A549 (cell line): ENCODE measurements at regions not wholly inside any gene's neighbourhood (a gene's known extent, or its start where the extent isn't known, plus 50 kb on each side); places are given as distances from the start of the nearest gene placed in this dataset.
"Not testable (repeated sequence)": the region's sequence is repeated elsewhere in the genome, so short reads cannot be mapped to it uniquely, and the experiment has no call there.

Experiments used
- ATAC-seq, 2 experiments: fragments of 200-7000 bp in 1 of 2; fragments of >200 bp in 1 of 2; cut with Nextera tagmentation in 1 of 2; cut with Tn5 transposase in 1 of 2; 3 replicates each; pipeline versions ENCODE4 v1.8.0 to v1.9.1; 2018 to 2020; ENCODE audit warnings: mild to moderate bottlenecking in 1 of 2, moderate library complexity in 1 of 2
- CTCF ChIA-PET: fragments of 300-600 bp; sonication (Branson Sonifier 250); formaldehyde crosslinking; extraction: SDS; loops from one replicate; lab custom pipeline; 2021; ENCODE audit warnings: antibody characterized with exemption, inconsistent platforms; lab: Yijun Ruan, JAX
- POLR2A ChIA-PET: fragments of 350-600 bp; formaldehyde crosslinking; extraction: SDS; loops from one replicate; lab custom pipeline; 2021; ENCODE audit warnings: antibody characterized with exemption, inconsistent platforms; lab: Yijun Ruan, JAX
- DNase-seq, 2 experiments: peaks; one replicate each; pipeline versions ENCODE4 v3.0.0 to v3.0.0-alpha.2; 2011 to 2016; ENCODE audit warnings: low read depth in 1 of 2, low spot score in 1 of 2
- FAIRE-seq: peaks from 2 replicates; lab custom pipeline; 2011; peaks lifted over from hg19 to GRCh38; lab: Jason Lieb, UNC
- H3K27ac ChIP-seq, 2 experiments: fragments of >200 bp; sonication (Bioruptor Twin); formaldehyde crosslinking; 3 replicates each; pipeline ENCODE4 v1.5.1; 2016 to 2017
- H3K4me1 ChIP-seq: fragments of >200 bp; sonication (Bioruptor Twin); formaldehyde crosslinking; 3 replicates; pipeline ENCODE4 v1.6.1; 2016
- H3K4me2 ChIP-seq: fragments of >200 bp; sonication (Bioruptor Twin); formaldehyde crosslinking; 3 replicates; pipeline ENCODE4 v1.6.1; 2016
- H3K4me3 ChIP-seq: fragments of >200 bp; sonication (Bioruptor Twin); formaldehyde crosslinking; 3 replicates; pipeline ENCODE4 v1.5.1; 2016
- H3K9me3 ChIP-seq: fragments of >200 bp; sonication (Bioruptor Twin); formaldehyde crosslinking; 3 replicates; pipeline ENCODE4 v1.6.1; 2016
- ATOH8 ChIP-seq: fragments of 250-450 bp; sonication (Bioruptor Pico); IDR thresholded peaks from 2 replicates; pipeline ENCODE4 v1.5.0; 2020; ENCODE audit warnings: low read depth, mild to moderate bottlenecking, moderate library complexity
- BCL3 ChIP-seq: fragments of >200 bp; sonication (Bioruptor Twin); formaldehyde crosslinking; IDR thresholded peaks from 3 replicates; pipeline ENCODE4 v1.6.1; 2016
- CBX2 ChIP-seq: fragments of 200-600 bp; sonication (generic); IDR thresholded peaks from 2 replicates; pipeline ENCODE4 v1.6.1; 2016; ENCODE audit warnings: low read depth, mild to moderate bottlenecking, borderline replicate concordance
- CHD2 ChIP-seq: fragments of 150-350 bp; IDR thresholded peaks from 2 replicates; pipeline ENCODE4 v1.6.1; 2014; ENCODE audit warnings: low read length; ENCODE audit not compliant: partially characterized antibody
- CHD4 ChIP-seq: fragments of 200-600 bp; sonication (generic); IDR thresholded peaks from 2 replicates; pipeline ENCODE4 v1.6.1; 2016; ENCODE audit warnings: antibody characterized with exemption, mild to moderate bottlenecking, borderline replicate concordance
- E2F6 ChIP-seq: IDR thresholded peaks from 2 replicates; pipeline ENCODE4 v1.6.1; 2012; ENCODE audit warnings: low read depth, borderline replicate concordance
- FOXS1 ChIP-seq: fragments of 250-450 bp; sonication (Bioruptor Pico); IDR thresholded peaks from 2 replicates; pipeline ENCODE4 v1.5.0; 2020; ENCODE audit warnings: mild to moderate bottlenecking, moderate library complexity
- HES2 ChIP-seq: fragments of >200 bp; sonication (Bioruptor Twin); formaldehyde crosslinking; IDR thresholded peaks from 2 replicates; pipeline ENCODE4 v1.6.1; 2016
- HEYL ChIP-seq: fragments of 250-450 bp; sonication (Bioruptor Pico); IDR thresholded peaks from 2 replicates; pipeline ENCODE4 v1.8.0; 2021; ENCODE audit warnings: mild to moderate bottlenecking, moderate library complexity
- HOXB5 ChIP-seq: fragments of 250-450 bp; sonication (Bioruptor Pico); IDR thresholded peaks from 2 replicates; pipeline ENCODE4 v1.5.0; 2020; ENCODE audit warnings: mild to moderate bottlenecking, moderate library complexity
- JUNB ChIP-seq: fragments of >200 bp; sonication (Bioruptor Twin); formaldehyde crosslinking; IDR thresholded peaks from 2 replicates; pipeline ENCODE4 v1.6.1; 2016
- MAFK ChIP-seq: fragments of 450-650 bp; IDR thresholded peaks from 2 replicates; pipeline ENCODE4 v1.6.1; 2014; ENCODE audit not compliant: partially characterized antibody
- MAZ ChIP-seq: fragments of 150-350 bp; IDR thresholded peaks from 2 replicates; pipeline ENCODE4 v1.6.1; 2014; ENCODE audit warnings: antibody characterized with exemption, low read depth, low read length, borderline replicate concordance
- PBX3 ChIP-seq: IDR thresholded peaks from 2 replicates; pipeline ENCODE4 v1.6.1; 2012
- POLR2A ChIP-seq: IDR thresholded peaks from 2 replicates; pipeline ENCODE4 v1.6.1; 2012; ENCODE audit warnings: mild to moderate bottlenecking, low read length
- RAD21 ChIP-seq, 2 experiments: fragments of >200 bp in 1 of 2; sonication (Bioruptor Twin) in 1 of 2; formaldehyde crosslinking in 1 of 2; IDR thresholded peaks in 1 of 2; conservative IDR thresholded peaks in 1 of 2; 2 replicates in 1 of 2; 3 replicates in 1 of 2; pipeline ENCODE4 v1.6.1; 2012 to 2018; ENCODE audit warnings: inconsistent platforms in 1 of 2
- RARB ChIP-seq: fragments of 250-450 bp; sonication (Bioruptor Pico); IDR thresholded peaks from 2 replicates; pipeline ENCODE4 v1.8.0; 2021; ENCODE audit warnings: mild to moderate bottlenecking, moderate library complexity
- REST ChIP-seq: fragments of 200-600 bp; sonication (generic); IDR thresholded peaks from 2 replicates; pipeline ENCODE4 v1.6.1; 2016; ENCODE audit warnings: antibody characterized with exemption, mild to moderate bottlenecking, moderate library complexity
- RNF2 ChIP-seq: fragments of 200-600 bp; sonication (generic); IDR thresholded peaks from 2 replicates; pipeline ENCODE4 v1.6.1; 2016; ENCODE audit warnings: low read depth, mild to moderate bottlenecking, antibody characterized with exemption, moderate library complexity, borderline replicate concordance
- SMC3 ChIP-seq: fragments of >200 bp; sonication (Bioruptor Twin); formaldehyde crosslinking; IDR thresholded peaks from 3 replicates; pipeline ENCODE4 v1.6.1; 2018; ENCODE audit warnings: inconsistent platforms
- SREBF2 ChIP-seq: fragments of 450-650 bp; IDR thresholded peaks from 2 replicates; pipeline ENCODE4 v1.6.1; 2014; ENCODE audit warnings: mild to moderate bottlenecking, moderate library complexity
- ZC3H11A ChIP-seq: fragments of 450-650 bp; IDR thresholded peaks from 2 replicates; pipeline ENCODE4 v1.6.1; 2014; ENCODE audit warnings: antibody characterized with exemption, mild to moderate bottlenecking
- ZFP36 ChIP-seq: fragments of 450-650 bp; IDR thresholded peaks from 2 replicates; pipeline ENCODE4 v1.6.1; 2014; ENCODE audit warnings: borderline replicate concordance; ENCODE audit not compliant: partially characterized antibody
- WGBS: methylation state at CpG from one replicate; pipeline ENCODE4 v1.1.6; 2017; ENCODE audit errors: missing lambda C conversion rate; 5-methylcytosine and 5-hydroxymethylcytosine counted together

- Histone ChIP-seq H3K9me3 (no peaks in the 10 kb centered on the region), H3K27ac (no peak overlapping the region), H3K4me3 (no peak overlapping the region), H3K4me1 (no peaks in the 10 kb centered on the region), H3K4me2 (no peak overlapping the region)
- TF ChIP-seq CBX2 (no peak), FOXS1 (no peak), RNF2 (no peak), ATOH8 (no peak), PBX3 (no peak)
- ChIA-PET CTCF (interaction anchor here (0.7 kb wide), 1 partner anchor 9 kb away, joined by 3 read pairs; no protein-coding TSS in a partner anchor), POLR2A (no interaction called here)
- DNase-seq (no peak), FAIRE-seq (no peak), ATAC-seq (peak; percentile 47 to 61; a peak in 5 of 6 replicates)
- whole genome bisulfite sequencing = 60% methylated on average over 7 of the region's 9 CpGs
These were observed 97.6 kb upstream of the HS6ST1 start for GRCh38 chr2:128416109-128416785.

GRCh38 chr2:128416806-128417205, 98.1 kb upstream of the HS6ST1 start:
- FAIRE-seq (no peak), ATAC-seq (no peak; a peak in 1 of 6 replicates), DNase-seq (no peak)
- Histone ChIP-seq H3K4me3 (no peak overlapping the region), H3K27ac (no peak overlapping the region), H3K9me3 (no peaks in the 10 kb centered on the region), H3K4me2 (no peak overlapping the region), H3K4me1 (no peaks in the 10 kb centered on the region)
- 61% methylated on average over 3 of the region's 3 CpGs for WGBS
- TF ChIP-seq ZFP36 (no peak), CHD2 (no peak), HES2 (no peak), E2F6 (no peak), MAFK (no peak), CBX2 (no peak), RAD21 (conservative IDR thresholded peaks at IDR 0.05 in 1 of 2, IDR thresholded peaks at IDR 0.05 in 1 of 2) (no peak), MAZ (no peak), JUNB (no peak), RARB (CRISPR knock-in tag) (no peak), CHD4 (no peak), SMC3 (no peak), REST (no peak), POLR2A (no peak), SREBF2 (no peak), BCL3 (no peak), ZC3H11A (no peak), HEYL (CRISPR knock-in tag) (no peak), HOXB5 (no peak)
- ChIA-PET POLR2A (no interaction called here), CTCF (no interaction called here)

- DNase-seq, H3K4me3 ChIP-seq, H3K4me1 ChIP-seq, ATAC-seq, FAIRE-seq, CTCF ChIA-PET, H3K4me2 ChIP-seq, POLR2A ChIA-PET, H3K9me3 ChIP-seq, H3K27ac ChIP-seq: not testable (repeated sequence)
- 79% methylated on average over 11 of the region's 11 CpGs for WGBS
These were observed 98.6 kb upstream of the HS6ST1 start for GRCh38 chr2:128417264-128417663.
